Chondrocyte (in vitro differentiated cells): ENCODE measurements at regions not wholly inside any gene's neighbourhood (a gene's known extent, or its start where the extent isn't known, plus 50 kb on each side); places are given as distances from the start of the nearest gene placed in this dataset.

Source experiments
- DNase-seq: peaks from one replicate; pipeline ENCODE4 v3.0.0; 2021; ENCODE audit warnings: mixed read lengths, low spot score
- H3K27ac Mint-ChIP-seq: one replicate; pipeline ENCODE4 v1.8.0; 2021; ENCODE audit warnings: mild to moderate bottlenecking, moderate library complexity, mixed read lengths; ENCODE audit not compliant: unreplicated experiment
- H3K27me3 Mint-ChIP-seq: 2 replicates; pipeline ENCODE4 v1.8.0; 2021; ENCODE audit warnings: low read depth, mixed read lengths
- H3K36me3 Mint-ChIP-seq: 2 replicates; pipeline ENCODE4 v1.8.0; 2021; ENCODE audit warnings: low read depth, mixed read lengths
- H3K4me1 Mint-ChIP-seq: 2 replicates; pipeline ENCODE4 v1.8.0; 2021; ENCODE audit warnings: low read depth, mild to moderate bottlenecking, mixed read lengths
- H3K4me3 Mint-ChIP-seq: one replicate; pipeline ENCODE4 v1.8.0; 2021; ENCODE audit warnings: mild to moderate bottlenecking, moderate library complexity, mixed read lengths; ENCODE audit not compliant: unreplicated experiment
- H3K9me3 Mint-ChIP-seq: 2 replicates; pipeline ENCODE4 v1.8.0; 2021; ENCODE audit warnings: low read depth, mixed read lengths
- CTCF ChIP-seq: fragments of 200-600 bp; sonication (generic); IDR thresholded peaks from 2 replicates; pipeline ENCODE4 v1.5.0; 2021; ENCODE audit warnings: antibody characterized with exemption, mild to moderate bottlenecking, moderate library complexity

DNA sequence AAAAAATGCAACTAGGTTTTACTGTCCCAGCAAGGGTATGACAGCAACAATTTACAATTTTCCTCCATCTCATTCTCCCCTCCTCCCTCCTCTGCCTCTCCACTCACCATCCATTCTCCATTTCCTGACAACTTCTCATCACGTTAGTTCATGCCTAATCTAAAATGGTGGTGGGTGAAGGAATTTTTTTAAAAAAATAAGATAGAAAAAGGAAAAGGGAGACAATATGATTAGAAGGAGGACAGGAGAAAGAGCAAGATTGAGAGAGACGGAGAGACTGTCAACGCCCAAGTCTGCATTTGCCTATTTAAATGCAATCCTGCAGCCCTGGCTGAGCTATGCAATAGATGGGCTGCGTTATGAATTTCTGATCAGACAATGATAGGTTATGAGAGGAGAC lies 380.7 kb upstream of the PSMD7 start:
- Mint-ChIP-seq H3K36me3 (no peaks in the 10 kb centered on the region), H3K9me3 (no peaks in the 10 kb centered on the region), H3K4me1 (no peaks in the 10 kb centered on the region), H3K27ac (no peak overlapping the region), H3K27me3 (peaks cover 24% of the 10 kb centered on the region), H3K4me3 (no peak overlapping the region)
- no peak for DNase-seq
- TF ChIP-seq CTCF, result no peak

DNA sequence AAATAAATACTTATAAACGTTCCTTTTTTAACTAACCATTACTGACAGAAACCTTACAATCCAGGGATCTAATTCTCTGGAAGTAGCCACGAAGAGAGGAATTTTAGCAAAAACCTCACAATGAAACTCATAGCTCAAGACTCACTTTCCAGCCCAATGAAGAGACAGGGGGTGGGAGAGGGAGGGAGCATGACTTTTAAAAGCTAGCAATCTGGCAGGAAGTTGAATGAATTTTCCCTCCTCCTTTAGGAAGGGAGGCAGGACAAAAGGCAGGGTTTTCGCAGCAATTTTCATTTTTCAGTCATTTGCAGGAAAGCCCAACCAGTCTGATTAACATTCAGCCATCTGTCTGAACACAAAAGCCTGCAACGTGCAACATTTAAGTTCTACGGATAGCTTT lies 381.5 kb upstream of the PSMD7 start:
- peaks cover 3% of the 10 kb centered on the region for H3K9me3 Mint-ChIP-seq
- DNase-seq, result no peak
- no peak for TF ChIP-seq CTCF
- no peak overlapping the region for H3K27ac Mint-ChIP-seq
- peaks cover 2% of the 10 kb centered on the region for H3K36me3 Mint-ChIP-seq
- H3K4me1 Mint-ChIP-seq, result no peaks in the 10 kb centered on the region
- no peak overlapping the region for H3K4me3 Mint-ChIP-seq
- peaks cover 29% of the 10 kb centered on the region for H3K27me3 Mint-ChIP-seq

GRCh38 chr16:73912850-73913249 lies 383.8 kb upstream of the PSMD7 start:
- no peak overlapping the region for H3K27ac Mint-ChIP-seq
- TF ChIP-seq CTCF, result no peak

GRCh38 chr16:73912281-73912680 lies 384.3 kb upstream of the PSMD7 start:
- Mint-ChIP-seq H3K4me1 (no peaks in the 10 kb centered on the region), H3K27me3 (peaks cover 27% of the 10 kb centered on the region), H3K9me3 (peaks cover 3% of the 10 kb centered on the region), H3K27ac (no peak overlapping the region), H3K4me3 (no peak overlapping the region), H3K36me3 (peaks cover 2% of the 10 kb centered on the region)
- TF ChIP-seq CTCF, result no peak
- DNase-seq, result no peak

More at GRCh38 chr16:73912850-73913249, 383.8 kb upstream of the PSMD7 start:
- Mint-ChIP-seq H3K36me3 (peaks cover 2% of the 10 kb centered on the region), H3K4me3 (no peak overlapping the region), H3K27me3 (peaks cover 29% of the 10 kb centered on the region), H3K9me3 (peaks cover 3% of the 10 kb centered on the region), H3K4me1 (no peaks in the 10 kb centered on the region)
- DNase-seq, result no peak

- H3K36me3 Mint-ChIP-seq, result peaks cover 2% of the 10 kb centered on the region
- H3K9me3 Mint-ChIP-seq, result peaks cover 3% of the 10 kb centered on the region
- H3K27ac Mint-ChIP-seq, result no peak overlapping the region
- H3K27me3 Mint-ChIP-seq, result peaks cover 22% of the 10 kb centered on the region
- no peak overlapping the region for H3K4me3 Mint-ChIP-seq
- no peak for DNase-seq
- TF ChIP-seq CTCF, result no peak
- no peaks in the 10 kb centered on the region for H3K4me1 Mint-ChIP-seq
Observed at GRCh38 chr16:73909529-73910035, 387.0 kb upstream of the PSMD7 start.
